H1 (cell line): ENCODE measurements at regions not wholly inside any gene's neighbourhood (a gene's known extent, or its start where the extent isn't known, plus 50 kb on each side); places are given as distances from the start of the nearest gene placed in this dataset.

Experiments
- CTCF ChIA-PET: fragments of 300-600 bp; sonication (Branson Sonifier 250); formaldehyde crosslinking; loops from one replicate; lab custom pipeline; 2021; ENCODE audit not compliant: partially characterized antibody; lab: Charles Lee
- POLR2A ChIA-PET: fragments of 300-600 bp; sonication (Branson Sonifier 250); formaldehyde crosslinking; loops from one replicate; lab custom pipeline; 2021; ENCODE audit warnings: inconsistent platforms; ENCODE audit not compliant: partially characterized antibody; lab: Charles Lee
- DNase-seq, 2 experiments: peaks; one replicate each; pipeline versions ENCODE4 v3.0.0 to v3.0.0-alpha.2; 2010 to 2022; ENCODE audit warnings: low spot score in 2 of 2, low read depth in 1 of 2, mixed read lengths in 1 of 2
- FAIRE-seq: peaks from 2 replicates; lab custom pipeline; 2011; peaks lifted over from hg19 to GRCh38; lab: Jason Lieb, UNC
- H2AFZ ChIP-seq: 2 replicates; pipeline ENCODE4 v1.8.1; 2012; ENCODE audit warnings: low read length, inconsistent platforms
- H2AK5ac ChIP-seq: 2 replicates; pipeline ENCODE4 v1.6.1; 2013; ENCODE audit warnings: low read depth, low read length
- H2BK120ac ChIP-seq: replicated peaks from 2 replicates; pipeline ENCODE3; 2013; ENCODE audit warnings: low read depth, low read length, inconsistent platforms
- H2BK12ac ChIP-seq: 2 replicates; pipeline ENCODE4 v1.6.1; 2013; ENCODE audit warnings: low read depth, low read length
- H2BK15ac ChIP-seq: 2 replicates; pipeline ENCODE4 v1.6.1; 2013; ENCODE audit warnings: low read length
- H2BK20ac ChIP-seq: 2 replicates; pipeline ENCODE4 v1.6.1; 2013; ENCODE audit warnings: low read length
- H2BK5ac ChIP-seq: 2 replicates; pipeline ENCODE4 v1.6.1; 2013; ENCODE audit warnings: low read depth, low read length
- H3K14ac ChIP-seq: 2 replicates; pipeline ENCODE4 v1.6.1; 2013; ENCODE audit warnings: inconsistent platforms; ENCODE audit not compliant: insufficient read length
- H3K18ac ChIP-seq: 2 replicates; pipeline ENCODE4 v1.6.1; 2013; ENCODE audit warnings: low read length; ENCODE audit errors: extremely low read depth
- H3K23ac ChIP-seq: 2 replicates; pipeline ENCODE4 v1.6.1; 2013; ENCODE audit warnings: inconsistent platforms; ENCODE audit not compliant: insufficient read length
- H3K23me2 ChIP-seq: 2 replicates; pipeline ENCODE4 v1.6.1; 2013; ENCODE audit warnings: low read depth, low read length
- H3K27ac ChIP-seq: 2 replicates; pipeline ENCODE4 v1.6.1; 2011; ENCODE audit warnings: low read depth, low read length, inconsistent platforms
- H3K27me3 ChIP-seq, 4 experiments: replicated peaks in 1 of 4; 1 replicate in 1 of 4; 2 replicates in 3 of 4; pipeline versions ENCODE4 v1.6.1 to v1.8.1; 2011 to 2013; ENCODE audit warnings: low read length in 3 of 4, mild to moderate bottlenecking in 3 of 4, inconsistent platforms in 2 of 4, mixed read lengths in 2 of 4, moderate library complexity in 1 of 4; ENCODE audit not compliant: control insufficient read depth in 3 of 4, insufficient read depth in 3 of 4; ENCODE audit errors: extremely low read depth in 1 of 4
- H3K36me3 ChIP-seq, 4 experiments: 2 replicates each; pipeline versions ENCODE4 v1.6.1 to v1.8.1; 2011 to 2013; ENCODE audit warnings: mild to moderate bottlenecking in 4 of 4, low read length in 3 of 4, moderate library complexity in 2 of 4, control low read depth in 1 of 4, inconsistent platforms in 1 of 4; ENCODE audit not compliant: insufficient read depth in 4 of 4, control insufficient read depth in 2 of 4
- H3K4ac ChIP-seq: replicated peaks from 2 replicates; pipeline ENCODE3; 2013; ENCODE audit warnings: low read length, low read depth, mixed read lengths, inconsistent platforms; ENCODE audit not compliant: insufficient read length
- H3K4me1 ChIP-seq, 4 experiments: replicated peaks in 1 of 4; 1 replicate in 1 of 4; 2 replicates in 3 of 4; pipeline versions ENCODE4 v1.6.1 to v1.8.1; 2011 to 2013; ENCODE audit warnings: low read length in 3 of 4, inconsistent platforms in 2 of 4, mixed read lengths in 1 of 4; ENCODE audit not compliant: insufficient read depth in 4 of 4, control insufficient read depth in 3 of 4
- H3K4me2 ChIP-seq, 2 experiments: 2 replicates each; pipeline versions ENCODE4 v1.6.1 to v1.8.1; 2011 to 2013; ENCODE audit warnings: low read depth in 2 of 2, low read length in 2 of 2, control low read depth in 1 of 2, inconsistent platforms in 1 of 2, mild to moderate bottlenecking in 1 of 2; ENCODE audit not compliant: insufficient read depth in 1 of 2
- H3K4me3 ChIP-seq, 4 experiments: fragments of 200-600, 300-600 bp in 1 of 4; sonication (generic), shearing (Covaris generic), sonication (Bioruptor Twin) in 1 of 4; 2 replicates each; pipeline versions ENCODE4 v1.5.1 to v1.8.1; 2011 to 2016; ENCODE audit warnings: low read length in 4 of 4, low read depth in 3 of 4, control low read depth in 2 of 4, inconsistent platforms in 2 of 4, mild to moderate bottlenecking in 2 of 4, mixed read lengths in 1 of 4, moderate library complexity in 1 of 4; ENCODE audit not compliant: insufficient read depth in 2 of 4; ENCODE audit errors: extremely low read depth in 1 of 4
- H3K56ac ChIP-seq: replicated peaks from 2 replicates; pipeline ENCODE3; 2013; ENCODE audit warnings: low read depth, mild to moderate bottlenecking, mixed read lengths, low read length, inconsistent platforms; ENCODE audit not compliant: insufficient read length
- H3K79me1 ChIP-seq: 2 replicates; pipeline ENCODE4 v1.6.1; 2013; ENCODE audit warnings: low read depth, low read length, control low read depth
- H3K79me2 ChIP-seq, 2 experiments: 2 replicates each; pipeline versions ENCODE4 v1.6.1 to v1.8.1; 2012 to 2013; ENCODE audit warnings: low read length in 2 of 2, mild to moderate bottlenecking in 2 of 2, inconsistent platforms in 1 of 2; ENCODE audit not compliant: insufficient read depth in 2 of 2, control insufficient read depth in 1 of 2
- H3K9ac ChIP-seq, 4 experiments: replicated peaks in 1 of 4; 1 replicate in 1 of 4; 2 replicates in 3 of 4; pipeline versions ENCODE4 v1.6.1 to v1.8.1; 2011 to 2013; ENCODE audit warnings: low read depth in 3 of 4, low read length in 3 of 4, control low read depth in 2 of 4, mild to moderate bottlenecking in 2 of 4, moderate library complexity in 2 of 4, inconsistent platforms in 1 of 4; ENCODE audit errors: extremely low read depth in 1 of 4
- H3K9me3 ChIP-seq, 2 experiments: 2 replicates each; pipeline versions ENCODE4 v1.6.1 to v1.8.1; 2012 to 2013; ENCODE audit warnings: mild to moderate bottlenecking in 2 of 2, moderate library complexity in 2 of 2, control low read depth in 1 of 2, inconsistent platforms in 1 of 2, low read depth in 1 of 2, low read length in 1 of 2, mixed read lengths in 1 of 2; ENCODE audit not compliant: insufficient read depth in 2 of 2
- H4K20me1 ChIP-seq, 2 experiments: replicated peaks in 1 of 2; 2 replicates each; pipeline versions ENCODE3 to v1.8.1; 2011 to 2013; ENCODE audit warnings: inconsistent platforms in 2 of 2, low read length in 2 of 2, mild to moderate bottlenecking in 1 of 2; ENCODE audit not compliant: insufficient read depth in 2 of 2, control insufficient read depth in 1 of 2
- H4K5ac ChIP-seq: 2 replicates; pipeline ENCODE4 v1.6.1; 2013; ENCODE audit warnings: low read length, low read depth, mixed read lengths, inconsistent platforms; ENCODE audit not compliant: insufficient read length
- H4K8ac ChIP-seq: 2 replicates; pipeline ENCODE4 v1.8.0; 2013; ENCODE audit warnings: mild to moderate bottlenecking, moderate library complexity, low read length, inconsistent platforms; ENCODE audit not compliant: insufficient read depth; ENCODE audit errors: extremely low read depth
- H4K91ac ChIP-seq: replicated peaks from 2 replicates; pipeline ENCODE3; 2013; ENCODE audit warnings: low read length, mixed read lengths, inconsistent platforms; ENCODE audit not compliant: insufficient read length
- ATF3 ChIP-seq: IDR thresholded peaks from 2 replicates; pipeline ENCODE4 v1.6.1; 2011; ENCODE audit warnings: low read depth, mild to moderate bottlenecking, low read length; ENCODE audit not compliant: insufficient read depth
- BACH1 ChIP-seq: IDR thresholded peaks from 2 replicates; pipeline ENCODE4 v1.6.1; 2012; ENCODE audit warnings: low read length, improper control_type of control experiment
- GABPA ChIP-seq: IDR thresholded peaks from 2 replicates; pipeline ENCODE4 v1.6.1; 2011; ENCODE audit warnings: mild to moderate bottlenecking, low read length, moderate library complexity, borderline replicate concordance; ENCODE audit not compliant: insufficient read depth
- JUND ChIP-seq: IDR thresholded peaks from 2 replicates; pipeline ENCODE4 v1.6.1; 2011; ENCODE audit warnings: mild to moderate bottlenecking, improper control_type of control experiment, low read length
- KDM1A ChIP-seq: fragments of 200-600, 300-600 bp; sonication (generic); IDR thresholded peaks from 2 replicates; pipeline ENCODE4 v1.7.1; 2016; ENCODE audit warnings: mild to moderate bottlenecking, low read length, borderline replicate concordance
- MAX ChIP-seq: IDR thresholded peaks from 2 replicates; pipeline ENCODE4 v1.6.1; 2012; ENCODE audit warnings: inconsistent platforms
- PHF8 ChIP-seq: fragments of 200-600 bp; sonication (generic); conservative IDR thresholded peaks from 2 replicates; pipeline ENCODE4 v1.7.1; 2012; ENCODE audit warnings: low read depth, mild to moderate bottlenecking, inconsistent platforms, low read length, moderate library complexity
- RBBP5 ChIP-seq: IDR thresholded peaks from 2 replicates; pipeline ENCODE4 v1.7.1; 2012; ENCODE audit warnings: low read depth, mild to moderate bottlenecking, inconsistent platforms, low read length, moderate library complexity, borderline replicate concordance
- RNF2 ChIP-seq: fragments of 200-900, 300-1000 bp; sonication (generic); IDR thresholded peaks from 2 replicates; pipeline ENCODE4 v1.7.1; 2016; ENCODE audit warnings: borderline replicate concordance, low read depth, mild to moderate bottlenecking, antibody characterized with exemption, low read length; ENCODE audit not compliant: poor library complexity, severe bottlenecking; ENCODE audit errors: missing control alignments
- RXRA ChIP-seq: IDR thresholded peaks from 2 replicates; pipeline ENCODE4 v1.6.1; 2011; ENCODE audit warnings: low read depth, mild to moderate bottlenecking, low read length, moderate library complexity; ENCODE audit not compliant: insufficient read depth
- SIRT6 ChIP-seq: IDR thresholded peaks from one replicate; pipeline ENCODE4 v1.7.1; 2012; ENCODE audit warnings: low read length, inconsistent platforms
- SRF ChIP-seq: IDR thresholded peaks from 2 replicates; pipeline ENCODE4 v1.6.1; 2011; ENCODE audit warnings: mild to moderate bottlenecking, low read depth, low read length, moderate library complexity
- TCF12 ChIP-seq: IDR thresholded peaks from 2 replicates; pipeline ENCODE4 v1.6.1; 2011; ENCODE audit warnings: low read depth, mild to moderate bottlenecking, low read length
- WGBS, 2 experiments: shearing (Covaris generic) in 1 of 2; methylation state at CpG; one replicate each; pipeline versions ENCODE4 v1.1.6 to v1.1.7; 2013 to 2015; ENCODE audit warnings: low lambda C conversion rate in 2 of 2, mixed read lengths in 2 of 2, inconsistent platforms in 1 of 2, low coverage in 1 of 2, missing lambda C conversion rate in 1 of 2; ENCODE audit not compliant: insufficient replicate concordance in 2 of 2, insufficient coverage in 1 of 2, insufficient read length in 1 of 2; ENCODE audit errors: extremely low coverage in 1 of 2, missing lambda C conversion rate in 1 of 2; 5-methylcytosine and 5-hydroxymethylcytosine counted together

- Histone ChIP-seq H2BK15ac (no peak overlapping the region), H3K9ac (no peak overlapping the region), H2AK5ac (no peak overlapping the region), H3K79me2 (no peaks in the 10 kb centered on the region), H3K4ac (no peak overlapping the region), H3K14ac (no peak overlapping the region), H3K79me1 (no peaks in the 10 kb centered on the region), H2BK12ac (no peak overlapping the region), H3K4me3 (no peak overlapping the region), H2AFZ (no peak overlapping the region), H3K27ac (no peak overlapping the region), H4K5ac (no peak overlapping the region), H3K23me2 (no peaks in the 10 kb centered on the region), H4K20me1 (no peaks in the 10 kb centered on the region), H2BK120ac (no peak overlapping the region), H3K9me3 (peaks cover 0 to 4% of the 10 kb centered on the region in 2 experiments; a peak in 2 of 4 replicates), H3K23ac (no peak overlapping the region), H3K18ac (no peak overlapping the region), H2BK5ac (no peak overlapping the region), H3K56ac (no peak overlapping the region), H3K27me3 (no peaks in the 10 kb centered on the region), H3K4me2 (no peak overlapping the region), H4K8ac (no peak overlapping the region), H3K4me1 (no peaks in the 10 kb centered on the region), H4K91ac (no peak overlapping the region), H2BK20ac (no peak overlapping the region), H3K36me3 (no peaks in the 10 kb centered on the region)
- CTCF ChIA-PET = no interaction called here
- DNase-seq = no peak
- POLR2A ChIA-PET = no interaction called here
- FAIRE-seq = no peak
- WGBS, 2 experiments = 88% methylated on average over 6 of the region's 6 CpGs; no CpG with 5 or more reads in 1 of the 2 experiments
- no peak for TF ChIP-seq BACH1
- TF ChIP-seq ATF3 = no peak
- TF ChIP-seq JUND = no peak
- no peak for TF ChIP-seq GABPA
- TF ChIP-seq KDM1A = no peak
- no peak for TF ChIP-seq SIRT6
- no peak for TF ChIP-seq RXRA
- no peak for TF ChIP-seq RNF2
- TF ChIP-seq MAX = no peak
- TF ChIP-seq RBBP5 = no peak
- TF ChIP-seq TCF12 = no peak
- TF ChIP-seq SRF = no peak
- TF ChIP-seq PHF8 = no peak
Measured at GRCh38 chr18:10265560-10266333, 188.7 kb upstream of the APCDD1 start.
